MM.1S (cell line): ENCODE measurements at regions not wholly inside any gene's neighbourhood (a gene's known extent, or its start where the extent isn't known, plus 50 kb on each side); places are given as distances from the start of the nearest gene placed in this dataset.

Experiments
- EZH2 ChIP-seq: fragments of 300-600 bp; sonication (generic); optimal IDR thresholded peaks from 2 replicates; pipeline ENCODE3; 2017; ENCODE audit warnings: low read depth, mild to moderate bottlenecking, antibody characterized with exemption, low read length, mixed read lengths
- TF ChIP-seq, protein P1 (sequence below): fragments of 300-600 bp; sonication (generic); IDR thresholded peaks from 2 replicates; pipeline ENCODE4 v1.5.1; 2016; ENCODE audit warnings: antibody characterized with exemption, low read length, mixed read lengths

DNA sequence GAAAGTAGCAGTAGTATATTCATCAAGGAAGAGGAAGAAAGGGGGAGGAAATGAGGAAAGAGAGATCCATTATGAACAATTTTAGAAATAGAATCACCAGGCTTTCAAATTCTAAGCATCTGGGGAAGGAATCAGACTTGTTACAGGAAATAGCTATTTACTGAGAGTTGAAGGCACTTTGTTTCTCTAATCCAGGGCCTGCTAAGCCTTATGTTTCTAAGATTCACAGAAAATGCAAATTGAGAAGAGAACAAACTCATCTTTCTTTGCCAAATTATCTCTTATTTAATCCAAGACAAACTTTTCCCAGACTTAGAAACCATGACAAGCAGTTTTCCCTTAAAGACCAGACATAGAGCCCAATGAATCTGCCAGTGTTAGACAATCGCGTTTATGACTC is 528.0 kb upstream of the NMUR2 start:
- TF ChIP-seq, protein P1, sequence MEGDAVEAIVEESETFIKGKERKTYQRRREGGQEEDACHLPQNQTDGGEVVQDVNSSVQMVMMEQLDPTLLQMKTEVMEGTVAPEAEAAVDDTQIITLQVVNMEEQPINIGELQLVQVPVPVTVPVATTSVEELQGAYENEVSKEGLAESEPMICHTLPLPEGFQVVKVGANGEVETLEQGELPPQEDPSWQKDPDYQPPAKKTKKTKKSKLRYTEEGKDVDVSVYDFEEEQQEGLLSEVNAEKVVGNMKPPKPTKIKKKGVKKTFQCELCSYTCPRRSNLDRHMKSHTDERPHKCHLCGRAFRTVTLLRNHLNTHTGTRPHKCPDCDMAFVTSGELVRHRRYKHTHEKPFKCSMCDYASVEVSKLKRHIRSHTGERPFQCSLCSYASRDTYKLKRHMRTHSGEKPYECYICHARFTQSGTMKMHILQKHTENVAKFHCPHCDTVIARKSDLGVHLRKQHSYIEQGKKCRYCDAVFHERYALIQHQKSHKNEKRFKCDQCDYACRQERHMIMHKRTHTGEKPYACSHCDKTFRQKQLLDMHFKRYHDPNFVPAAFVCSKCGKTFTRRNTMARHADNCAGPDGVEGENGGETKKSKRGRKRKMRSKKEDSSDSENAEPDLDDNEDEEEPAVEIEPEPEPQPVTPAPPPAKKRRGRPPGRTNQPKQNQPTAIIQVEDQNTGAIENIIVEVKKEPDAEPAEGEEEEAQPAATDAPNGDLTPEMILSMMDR = no peak
- no peak for TF ChIP-seq EZH2
